ENCODE measurements at regions not wholly inside any gene's neighbourhood (a gene's known extent, or its start where the extent isn't known, plus 50 kb on each side); places are given as distances from the start of the nearest gene placed in this dataset.
A peak's percentile ranks its signal among the peaks of the same experiment; 100 is the strongest.
"Not testable (repeated sequence)": the region's sequence is repeated elsewhere in the genome, so short reads cannot be mapped to it uniquely, and the experiment has no call there.

GRCh38 chr17:65307081-65307960 lies 170.2 kb downstream of the RGS9 start:
- DNase-seq (ENCODE audit: low read depth): no peak

GRCh38 chr17:65305778-65306177 lies 168.6 kb downstream of the RGS9 start:
- no peak for DNase-seq (ENCODE audit: low read depth)

GRCh38 chr17:65305116-65305515 lies 167.9 kb downstream of the RGS9 start:
- DNase-seq (ENCODE audit: low read depth): no peak

GRCh38 chr17:65301882-65302281 lies 164.7 kb downstream of the RGS9 start:
- not testable (repeated sequence) for DNase-seq (ENCODE audit: low read depth)

- DNase-seq (ENCODE audit: low read depth): no peak
These were observed 164.0 kb downstream of the RGS9 start for GRCh38 chr17:65301184-65301583.

- no peak for DNase-seq (ENCODE audit: low read depth)
These were observed 160.7 kb downstream of the RGS9 start for GRCh38 chr17:65297916-65298315.

GRCh38 chr17:65297384-65297783 lies 160.2 kb downstream of the RGS9 start:
- DNase-seq (ENCODE audit: low read depth): peak; percentile 10

GRCh38 chr17:65294181-65294719 lies 157.1 kb downstream of the RGS9 start:
- DNase-seq (ENCODE audit: low read depth): peak; percentile 60

GRCh38 chr17:65293584-65294180 lies 156.5 kb downstream of the RGS9 start:
- no peak for DNase-seq (ENCODE audit: low read depth)

GRCh38 chr17:65292430-65292829 lies 155.3 kb downstream of the RGS9 start:
- no peak for DNase-seq (ENCODE audit: low read depth)

- not testable (repeated sequence) for DNase-seq (ENCODE audit: low read depth)
These were observed 154.1 kb downstream of the RGS9 start for GRCh38 chr17:65291301-65291700.

GRCh38 chr17:65290616-65291015 lies 153.4 kb downstream of the RGS9 start:
- DNase-seq (ENCODE audit: low read depth): no peak

- DNase-seq (ENCODE audit: low read depth): no peak
These were observed 152.9 kb downstream of the RGS9 start for GRCh38 chr17:65290056-65290455.

- DNase-seq (ENCODE audit: low read depth): no peak
These were observed 149.9 kb downstream of the RGS9 start for GRCh38 chr17:65287040-65287439.

- no peak for DNase-seq (ENCODE audit: low read depth)
These were observed 146.5 kb downstream of the RGS9 start for GRCh38 chr17:65283704-65284103.

- no peak for DNase-seq (ENCODE audit: low read depth)
These were observed 142.3 kb downstream of the RGS9 start for GRCh38 chr17:65279456-65279855.

- DNase-seq (ENCODE audit: low read depth): no peak
These were observed 141.6 kb downstream of the RGS9 start for GRCh38 chr17:65278820-65279184.

- DNase-seq (ENCODE audit: low read depth): peak; percentile 14
These were observed 141.1 kb downstream of the RGS9 start for GRCh38 chr17:65278050-65278819.

- no peak for DNase-seq (ENCODE audit: low read depth)
These were observed 140.4 kb downstream of the RGS9 start for GRCh38 chr17:65277576-65277975.

Data from fibroblast of the conjunctiva (primary cell).